ENCODE measurements at regions not wholly inside any gene's neighbourhood (a gene's known extent, or its start where the extent isn't known, plus 50 kb on each side); places are given as distances from the start of the nearest gene placed in this dataset.

DNA sequence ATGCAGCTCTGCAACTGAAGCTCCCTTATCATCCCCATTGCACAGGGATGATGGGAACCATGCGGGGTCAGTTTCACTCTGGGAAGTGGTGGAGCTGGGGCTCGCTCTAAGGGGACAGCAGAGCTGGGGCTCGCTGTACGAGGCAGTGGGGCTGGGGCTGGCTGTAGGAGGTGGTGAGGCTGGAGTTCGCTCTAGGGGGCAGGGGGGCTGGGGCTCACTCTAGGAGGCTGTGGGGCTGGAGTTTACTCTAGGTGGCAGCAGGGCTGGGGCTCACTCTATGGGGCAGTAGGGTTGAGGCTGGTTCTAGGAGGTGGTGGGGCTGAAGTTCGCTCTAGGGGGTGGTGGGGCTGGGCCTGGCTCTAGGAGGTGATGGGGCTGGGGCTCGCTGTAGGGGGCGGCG lies 99.1 kb downstream of the UQCRFS1 start:
- ATAC-seq (no peak), FAIRE-seq (no peak), DNase-seq (ENCODE audit: low read depth in 1 of 2, low spot score in 1 of 2) (no peak)
- WGBS (ENCODE audit: missing lambda C conversion rate): 5% methylated on average over 5 of the region's 9 CpGs
- TF ChIP-seq ESRRA (IDR thresholded peaks at IDR 0.05; ENCODE audit: borderline replicate concordance, low read length) (no peak), BCL3 (IDR thresholded peaks at IDR 0.05) (no peak), FOXS1 (CRISPR knock-in tag; IDR thresholded peaks at IDR 0.05) (no peak)
- TF ChIP-seq, protein P1, sequence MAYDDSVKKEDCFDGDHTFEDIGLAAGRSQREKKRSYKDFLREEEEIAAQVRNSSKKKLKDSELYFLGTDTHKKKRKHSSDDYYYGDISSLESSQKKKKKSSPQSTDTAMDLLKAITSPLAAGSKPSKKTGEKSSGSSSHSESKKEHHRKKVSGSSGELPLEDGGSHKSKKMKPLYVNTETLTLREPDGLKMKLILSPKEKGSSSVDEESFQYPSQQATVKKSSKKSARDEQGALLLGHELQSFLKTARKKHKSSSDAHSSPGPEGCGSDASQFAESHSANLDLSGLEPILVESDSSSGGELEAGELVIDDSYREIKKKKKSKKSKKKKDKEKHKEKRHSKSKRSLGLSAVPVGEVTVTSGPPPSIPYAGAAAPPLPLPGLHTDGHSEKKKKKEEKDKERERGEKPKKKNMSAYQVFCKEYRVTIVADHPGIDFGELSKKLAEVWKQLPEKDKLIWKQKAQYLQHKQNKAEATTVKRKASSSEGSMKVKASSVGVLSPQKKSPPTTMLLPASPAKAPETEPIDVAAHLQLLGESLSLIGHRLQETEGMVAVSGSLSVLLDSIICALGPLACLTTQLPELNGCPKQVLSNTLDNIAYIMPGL (CRISPR knock-in tag; IDR thresholded peaks at IDR 0.05; ENCODE audit: borderline replicate concordance): no peak
- Histone ChIP-seq H3K4me1 (no peaks in the 10 kb centered on the region), H3K27ac (no peak overlapping the region), H3K4me3 (no peak overlapping the region), H3K4me2 (no peak overlapping the region), H3K9me3 (0 out of 3 replicates have a peak, but pooled peaks cover 7% of the 10 kb centered on the region)
- POLR2A ChIA-PET: no interaction called here
- CTCF ChIA-PET: no interaction called here

DNA sequence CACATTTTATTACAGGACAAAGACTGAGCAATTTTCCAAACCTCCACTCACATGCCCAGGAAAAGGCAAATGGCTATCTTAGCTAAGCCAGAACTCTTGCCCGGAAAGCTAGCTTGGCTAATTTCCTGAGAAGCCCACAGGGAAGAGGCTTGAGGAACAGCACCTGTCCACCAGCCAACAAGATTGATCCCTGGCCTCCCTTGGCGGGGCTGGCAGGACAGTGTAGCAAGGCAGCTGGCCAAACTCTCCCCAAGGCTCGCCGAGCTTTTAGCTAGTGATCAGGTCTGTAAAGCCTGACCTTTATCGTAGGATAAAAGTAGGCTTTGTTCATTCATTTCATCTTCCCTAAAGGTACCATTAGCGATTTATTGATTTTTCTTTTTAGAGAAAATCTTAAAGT lies 101.4 kb downstream of the UQCRFS1 start:
- 22% methylated on average over 6 of the region's 6 CpGs for WGBS (ENCODE audit: missing lambda C conversion rate)

DNA sequence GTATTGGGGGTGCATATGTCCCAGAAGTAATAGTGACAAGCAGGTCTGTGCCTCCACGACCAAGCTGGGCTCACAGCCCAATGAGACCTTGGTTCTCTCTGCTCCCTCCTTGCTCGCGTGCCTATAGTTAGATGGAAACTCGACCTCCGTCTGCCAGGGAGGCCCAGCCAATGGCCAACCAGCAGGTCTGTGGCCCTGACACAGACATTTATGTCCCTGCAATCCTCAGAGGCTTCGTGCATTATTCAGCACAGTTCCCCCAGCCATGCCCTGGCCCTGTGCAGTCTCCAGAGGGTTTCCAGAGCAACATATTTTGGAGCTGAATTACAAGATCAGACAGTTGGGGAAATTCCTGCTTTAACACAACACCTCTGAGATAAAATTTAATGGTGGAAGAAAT lies 105.1 kb downstream of the UQCRFS1 start:
- H3K4me2 ChIP-seq: no peak overlapping the region
- CTCF ChIA-PET: interaction anchor here (1.1 kb wide), 1 partner anchor 420 kb away, joined by 4 read pairs; no protein-coding TSS in a partner anchor
- DNase-seq (ENCODE audit: low read depth in 1 of 2, low spot score in 1 of 2) (no peak), ATAC-seq (no peak), FAIRE-seq (no peak)
- no peak overlapping the region for H3K4me3 ChIP-seq
- no peak overlapping the region for H3K27ac ChIP-seq
- WGBS (ENCODE audit: missing lambda C conversion rate): 31% methylated on average over 6 of the region's 6 CpGs
- no peak for TF ChIP-seq BHLHE40 (IDR thresholded peaks at IDR 0.05; ENCODE audit: low read depth, low read length)
- TF ChIP-seq HOXB5 (CRISPR knock-in tag; IDR thresholded peaks at IDR 0.05): no peak
- no peak for TF ChIP-seq ZNF302 (CRISPR knock-in tag; IDR thresholded peaks at IDR 0.05)
- TF ChIP-seq JUN (IDR thresholded peaks at IDR 0.05): no peak
- TF ChIP-seq RNF2 (IDR thresholded peaks at IDR 0.05; ENCODE audit: borderline replicate concordance, low read depth): no peak
- no peak for TF ChIP-seq ATOH8 (CRISPR knock-in tag; IDR thresholded peaks at IDR 0.05; ENCODE audit: low read depth)
- TF ChIP-seq JUNB (IDR thresholded peaks at IDR 0.05): no peak
- TF ChIP-seq POLR2AphosphoS2 (conservative IDR thresholded peaks at IDR 0.05; ENCODE audit: low read length): no peak
- no peak for TF ChIP-seq HDAC2 (IDR thresholded peaks at IDR 0.05)
- TF ChIP-seq, protein P2, sequence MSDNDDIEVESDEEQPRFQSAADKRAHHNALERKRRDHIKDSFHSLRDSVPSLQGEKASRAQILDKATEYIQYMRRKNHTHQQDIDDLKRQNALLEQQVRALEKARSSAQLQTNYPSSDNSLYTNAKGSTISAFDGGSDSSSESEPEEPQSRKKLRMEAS (IDR thresholded peaks at IDR 0.05): no peak
- no peak for TF ChIP-seq GATA3 (IDR thresholded peaks at IDR 0.05; ENCODE audit: borderline replicate concordance)
- TF ChIP-seq KDM5A (IDR thresholded peaks at IDR 0.05): no peak
- no peak for TF ChIP-seq TP53 (CRISPR knock-in tag; IDR thresholded peaks at IDR 0.05)
- no peak for TF ChIP-seq ZC3H11A (IDR thresholded peaks at IDR 0.05)
- no peaks in the 10 kb centered on the region for H3K4me1 ChIP-seq
- POLR2A ChIA-PET: no interaction called here
- peaks cover 22% of the 10 kb centered on the region for H3K9me3 ChIP-seq

More for the DNA sequence above, 101.4 kb downstream of the UQCRFS1 start:
- Histone ChIP-seq H3K9me3 (0 out of 3 replicates have a peak, but pooled peaks cover 3% of the 10 kb centered on the region), H3K4me1 (no peaks in the 10 kb centered on the region), H3K4me2 (no peak overlapping the region), H3K4me3 (no peak overlapping the region), H3K27ac (no peak overlapping the region)
- TF ChIP-seq FOSL2 (IDR thresholded peaks at IDR 0.05): no peak
- no peak for TF ChIP-seq FOSL2 (CRISPR knock-in tag; IDR thresholded peaks at IDR 0.05)
- no peak for TF ChIP-seq RNF2 (IDR thresholded peaks at IDR 0.05; ENCODE audit: borderline replicate concordance, low read depth)
- TF ChIP-seq TFCP2L1 (CRISPR knock-in tag; IDR thresholded peaks at IDR 0.05): no peak
- no peak for TF ChIP-seq HEYL (CRISPR knock-in tag; IDR thresholded peaks at IDR 0.05)
- no peak for TF ChIP-seq JUNB (IDR thresholded peaks at IDR 0.05)
- no peak for TF ChIP-seq POLR2A (IDR thresholded peaks at IDR 0.05; ENCODE audit: low read length)
- no peak for TF ChIP-seq SREBF2 (IDR thresholded peaks at IDR 0.05)
- no peak for TF ChIP-seq ATOH8 (CRISPR knock-in tag; IDR thresholded peaks at IDR 0.05; ENCODE audit: low read depth)
- TF ChIP-seq MYC (IDR thresholded peaks at IDR 0.05; ENCODE audit: borderline replicate concordance, low read length): no peak
- no peak for TF ChIP-seq HDAC2 (IDR thresholded peaks at IDR 0.05)
- no peak for TF ChIP-seq FOSB (CRISPR knock-in tag; IDR thresholded peaks at IDR 0.05)
- TF ChIP-seq KDM1A (IDR thresholded peaks at IDR 0.05; ENCODE audit: low read depth): no peak
- no peak for TF ChIP-seq MAFK (IDR thresholded peaks at IDR 0.05; ENCODE audit: partially characterized antibody)
- ATAC-seq (no peak), FAIRE-seq (peak; percentile 23), DNase-seq (ENCODE audit: low read depth in 1 of 2, low spot score in 1 of 2) (no peak)
- ChIA-PET CTCF (interaction anchor here (0.9 to 1.0 kb wide), 2 partner anchors 13 to 417 kb away, joined by 3 read pairs; no protein-coding TSS in a partner anchor), POLR2A (no interaction called here)

All from A549 (cell line).